ENCODE measurements at regions not wholly inside any gene's neighbourhood (a gene's known extent, or its start where the extent isn't known, plus 50 kb on each side); places are given as distances from the start of the nearest gene placed in this dataset.

GRCh38 chr4:159429693-159430035 lies 326.8 kb downstream of the RAPGEF2 start:
- no peak for TF ChIP-seq ZFX (IDR thresholded peaks at IDR 0.05; ENCODE audit: borderline replicate concordance)
- H3K27ac ChIP-seq = no peak overlapping the region

- no peak overlapping the region for H3K27ac ChIP-seq
- TF ChIP-seq ZFX (IDR thresholded peaks at IDR 0.05; ENCODE audit: borderline replicate concordance) = no peak
- no peak for TF ChIP-seq CTCF (IDR thresholded peaks at IDR 0.05)
These were observed 328.0 kb downstream of the RAPGEF2 start for GRCh38 chr4:159430896-159431295.

GRCh38 chr4:159432436-159432835 lies 329.6 kb downstream of the RAPGEF2 start:
- TF ChIP-seq CTCF (IDR thresholded peaks at IDR 0.05) (no peak), ZFX (IDR thresholded peaks at IDR 0.05; ENCODE audit: borderline replicate concordance) (no peak)
- no peak overlapping the region for H3K27ac ChIP-seq

- H3K27ac ChIP-seq = no peak overlapping the region
- no peak for TF ChIP-seq ZFX (IDR thresholded peaks at IDR 0.05; ENCODE audit: borderline replicate concordance)
- TF ChIP-seq CTCF (IDR thresholded peaks at IDR 0.05) = no peak
These were observed 330.5 kb downstream of the RAPGEF2 start for GRCh38 chr4:159433337-159433736.

- no peak overlapping the region for H3K27ac ChIP-seq
These were observed 331.4 kb downstream of the RAPGEF2 start for GRCh38 chr4:159434114-159434870.

GRCh38 chr4:159434871-159435241 lies 332.0 kb downstream of the RAPGEF2 start:
- H3K27ac ChIP-seq = no peak overlapping the region

More at GRCh38 chr4:159434114-159434870, 331.4 kb downstream of the RAPGEF2 start:
- TF ChIP-seq ZFX (IDR thresholded peaks at IDR 0.05; ENCODE audit: borderline replicate concordance) = no peak
- TF ChIP-seq CTCF (IDR thresholded peaks at IDR 0.05) = no peak

GRCh38 chr4:159435561-159436023 lies 332.7 kb downstream of the RAPGEF2 start:
- no peak overlapping the region for H3K27ac ChIP-seq
- TF ChIP-seq ZFX (IDR thresholded peaks at IDR 0.05; ENCODE audit: borderline replicate concordance) = no peak
- TF ChIP-seq CTCF (IDR thresholded peaks at IDR 0.05) = no peak

More at GRCh38 chr4:159434871-159435241, 332.0 kb downstream of the RAPGEF2 start:
- no peak for TF ChIP-seq CTCF (IDR thresholded peaks at IDR 0.05)
- TF ChIP-seq ZFX (IDR thresholded peaks at IDR 0.05; ENCODE audit: borderline replicate concordance) = no peak

Data from 22Rv1 (cell line).